Ishikawa (cell line): ENCODE measurements at regions not wholly inside any gene's neighbourhood (a gene's known extent, or its start where the extent isn't known, plus 50 kb on each side); places are given as distances from the start of the nearest gene placed in this dataset.

Source experiments
- CEBPB ChIP-seq: IDR thresholded peaks from 2 replicates; pipeline ENCODE4 v1.6.1; 2012
- CREB1 ChIP-seq: IDR thresholded peaks from 2 replicates; pipeline ENCODE4 v1.6.1; 2012; ENCODE audit warnings: low read depth
- EP300 ChIP-seq: IDR thresholded peaks from 2 replicates; pipeline ENCODE4 v1.6.1; 2012; ENCODE audit warnings: borderline replicate concordance
- MAX ChIP-seq: IDR thresholded peaks from 2 replicates; pipeline ENCODE4 v1.6.1; 2012
- NFIC ChIP-seq: IDR thresholded peaks from 2 replicates; pipeline ENCODE4 v1.6.1; 2012
- RAD21 ChIP-seq: IDR thresholded peaks from 2 replicates; pipeline ENCODE4 v1.6.1; 2012; ENCODE audit warnings: low read depth
- TAF1 ChIP-seq: IDR thresholded peaks from 2 replicates; pipeline ENCODE4 v1.6.1; 2012; ENCODE audit warnings: low read depth, mild to moderate bottlenecking
- USF1 ChIP-seq: IDR thresholded peaks from 2 replicates; pipeline ENCODE4 v1.6.1; 2012
- YY1 ChIP-seq: IDR thresholded peaks from 2 replicates; pipeline ENCODE4 v1.6.1; 2012; ENCODE audit warnings: low read depth
- ZBTB7A ChIP-seq: IDR thresholded peaks from 2 replicates; pipeline ENCODE4 v1.6.1; 2012; ENCODE audit warnings: low read depth
- TF ChIP-seq, protein P1 (sequence below): IDR thresholded peaks from 2 replicates; pipeline ENCODE4 v1.6.1; 2012; ENCODE audit warnings: low read depth, mild to moderate bottlenecking

- TF ChIP-seq NFIC (no peak), RAD21 (no peak), EP300 (no peak), TAF1 (no peak), CREB1 (no peak), CEBPB (no peak), YY1 (no peak), MAX (no peak), USF1 (no peak), ZBTB7A (no peak)
- TF ChIP-seq, protein P1, sequence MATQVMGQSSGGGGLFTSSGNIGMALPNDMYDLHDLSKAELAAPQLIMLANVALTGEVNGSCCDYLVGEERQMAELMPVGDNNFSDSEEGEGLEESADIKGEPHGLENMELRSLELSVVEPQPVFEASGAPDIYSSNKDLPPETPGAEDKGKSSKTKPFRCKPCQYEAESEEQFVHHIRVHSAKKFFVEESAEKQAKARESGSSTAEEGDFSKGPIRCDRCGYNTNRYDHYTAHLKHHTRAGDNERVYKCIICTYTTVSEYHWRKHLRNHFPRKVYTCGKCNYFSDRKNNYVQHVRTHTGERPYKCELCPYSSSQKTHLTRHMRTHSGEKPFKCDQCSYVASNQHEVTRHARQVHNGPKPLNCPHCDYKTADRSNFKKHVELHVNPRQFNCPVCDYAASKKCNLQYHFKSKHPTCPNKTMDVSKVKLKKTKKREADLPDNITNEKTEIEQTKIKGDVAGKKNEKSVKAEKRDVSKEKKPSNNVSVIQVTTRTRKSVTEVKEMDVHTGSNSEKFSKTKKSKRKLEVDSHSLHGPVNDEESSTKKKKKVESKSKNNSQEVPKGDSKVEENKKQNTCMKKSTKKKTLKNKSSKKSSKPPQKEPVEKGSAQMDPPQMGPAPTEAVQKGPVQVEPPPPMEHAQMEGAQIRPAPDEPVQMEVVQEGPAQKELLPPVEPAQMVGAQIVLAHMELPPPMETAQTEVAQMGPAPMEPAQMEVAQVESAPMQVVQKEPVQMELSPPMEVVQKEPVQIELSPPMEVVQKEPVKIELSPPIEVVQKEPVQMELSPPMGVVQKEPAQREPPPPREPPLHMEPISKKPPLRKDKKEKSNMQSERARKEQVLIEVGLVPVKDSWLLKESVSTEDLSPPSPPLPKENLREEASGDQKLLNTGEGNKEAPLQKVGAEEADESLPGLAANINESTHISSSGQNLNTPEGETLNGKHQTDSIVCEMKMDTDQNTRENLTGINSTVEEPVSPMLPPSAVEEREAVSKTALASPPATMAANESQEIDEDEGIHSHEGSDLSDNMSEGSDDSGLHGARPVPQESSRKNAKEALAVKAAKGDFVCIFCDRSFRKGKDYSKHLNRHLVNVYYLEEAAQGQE, result no peak
Observed at GRCh38 chr9:108668191-108668937, 187.4 kb downstream of the ACTL7B start.
